ENCODE measurements at regions not wholly inside any gene's neighbourhood (a gene's known extent, or its start where the extent isn't known, plus 50 kb on each side); places are given as distances from the start of the nearest gene placed in this dataset.
"Not testable (repeated sequence)": the region's sequence is repeated elsewhere in the genome, so short reads cannot be mapped to it uniquely, and the experiment has no call there.

DNA sequence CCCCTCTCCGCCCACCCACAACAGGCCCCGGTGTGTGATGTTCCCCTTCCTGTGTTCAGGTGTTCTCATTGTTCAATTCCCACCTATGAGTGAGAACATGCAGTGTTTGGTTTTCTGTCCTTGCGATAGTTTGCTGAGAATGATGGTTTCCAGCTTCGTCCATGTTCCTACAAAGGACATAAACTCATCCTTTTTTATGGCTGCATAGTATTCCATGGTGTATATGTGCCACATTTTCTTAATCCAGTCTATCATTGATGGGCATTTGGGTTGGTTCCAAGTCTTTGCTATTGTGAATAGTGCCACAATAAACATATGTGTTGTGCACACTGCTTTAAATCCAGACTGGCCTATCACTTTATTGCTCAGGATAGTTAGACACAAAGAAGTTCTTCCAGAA lies 309.1 kb downstream of the MTX2 start:
- not testable (repeated sequence) for DNase-seq

DNA sequence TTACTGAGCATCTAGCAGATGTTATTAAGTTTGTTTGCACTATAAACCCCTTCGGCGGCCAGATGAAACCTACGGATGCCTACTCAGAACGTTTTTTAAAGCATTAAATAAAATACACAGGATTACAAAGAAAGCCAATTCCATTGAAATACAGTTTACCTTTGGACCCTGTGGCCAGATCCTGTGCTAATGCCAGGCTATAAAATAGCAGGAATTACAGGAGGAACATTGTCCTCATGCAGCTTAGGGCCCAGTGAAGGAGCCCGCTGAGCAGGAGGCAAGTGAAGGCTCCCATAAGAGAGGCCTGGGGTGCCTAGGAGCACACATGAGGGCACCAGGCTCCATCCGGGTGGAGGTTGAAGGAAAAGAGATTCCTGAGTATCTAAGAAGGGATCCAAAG lies 310.4 kb downstream of the MTX2 start:
- DNase-seq = no peak

DNA sequence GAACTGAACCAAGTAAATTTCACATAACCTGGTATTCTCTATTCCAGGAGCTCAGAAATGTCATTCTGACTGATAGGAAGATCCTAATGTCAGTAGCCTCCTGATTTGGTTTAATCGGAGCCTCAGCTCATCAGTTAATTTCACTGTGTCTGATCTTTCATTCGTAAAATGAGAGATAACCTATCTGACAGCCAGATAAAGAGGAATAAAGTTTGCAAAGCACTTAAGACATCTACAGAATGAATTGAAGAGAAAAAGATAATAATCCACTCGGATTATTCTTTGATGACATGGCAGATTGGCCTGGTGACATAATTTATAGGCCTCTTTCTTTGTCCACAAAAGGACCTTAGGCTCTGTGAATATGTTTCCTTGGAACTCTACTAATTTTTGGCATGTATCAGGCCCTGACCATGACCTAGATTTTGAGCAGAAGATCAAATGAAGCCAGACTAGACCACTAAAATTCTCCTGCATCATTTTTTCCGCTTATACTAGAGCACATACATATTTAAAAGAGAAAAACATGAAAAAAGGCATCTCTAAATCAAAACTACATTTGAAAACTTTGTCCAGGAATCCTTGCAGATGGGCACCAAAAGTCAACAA lies 312.4 kb downstream of the MTX2 start:
- DNase-seq = no peak

DNA sequence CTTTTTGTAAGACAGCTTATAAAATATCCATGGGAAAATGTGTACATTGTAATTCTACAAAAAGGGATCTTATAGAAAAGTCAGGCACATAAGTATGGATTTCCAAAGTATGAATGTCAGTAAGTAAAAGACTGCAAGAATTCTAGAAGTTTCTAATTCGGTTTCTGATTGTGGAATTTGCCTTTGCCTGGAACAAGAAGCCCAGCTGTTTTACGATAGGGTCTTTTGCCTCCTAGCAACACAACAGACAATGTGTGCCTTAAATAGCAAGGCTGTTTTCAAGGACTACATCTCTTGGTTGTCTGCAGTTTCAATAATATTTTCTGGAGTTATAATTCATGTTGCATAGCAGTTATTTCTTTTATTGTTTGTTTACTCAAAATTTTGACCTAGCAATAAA lies 312.9 kb downstream of the MTX2 start:
- no peak for DNase-seq

DNA sequence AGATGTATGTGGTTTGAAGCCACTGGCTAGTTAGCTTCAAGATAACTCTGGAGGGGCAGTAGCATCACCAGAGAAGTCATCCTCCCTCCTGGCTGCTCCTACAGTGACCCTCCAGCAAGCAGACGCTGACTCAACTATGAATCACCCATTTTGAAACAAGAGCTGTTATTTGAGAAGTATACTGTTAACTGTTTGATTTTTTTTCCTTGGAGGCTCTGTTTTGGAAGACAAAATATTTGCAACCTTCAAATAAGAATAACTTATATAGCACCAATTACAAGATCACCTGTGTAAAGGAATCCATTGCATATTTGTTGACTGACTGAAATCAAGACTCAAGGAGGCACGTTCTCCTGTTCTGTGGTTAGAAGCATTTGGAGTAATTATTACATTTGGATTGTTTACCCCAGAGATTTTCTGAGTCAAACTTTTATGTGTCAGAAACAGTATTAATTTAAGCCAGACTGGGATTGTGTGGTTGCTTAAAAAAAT lies 313.8 kb downstream of the MTX2 start:
- DNase-seq = no peak

DNA sequence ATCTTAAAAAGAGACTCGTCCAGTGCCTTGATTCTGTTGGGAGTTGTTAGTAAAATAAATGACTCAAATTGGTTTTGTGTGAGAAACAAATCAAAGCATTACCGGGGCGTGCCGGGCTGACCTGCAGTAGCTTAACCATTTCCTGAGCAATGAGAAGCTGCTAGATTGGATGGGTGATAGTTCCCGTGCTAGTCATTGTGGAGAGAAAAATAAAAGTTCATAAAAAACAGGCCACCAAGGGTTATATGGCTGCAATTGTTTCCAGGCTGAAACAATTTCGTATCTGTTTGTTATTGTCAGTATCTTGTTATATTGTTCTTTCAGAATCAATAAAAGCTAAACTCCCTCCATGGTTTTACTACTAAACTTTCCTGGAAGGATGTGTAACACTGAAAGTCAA lies 314.4 kb downstream of the MTX2 start:
- DNase-seq = no peak

DNA sequence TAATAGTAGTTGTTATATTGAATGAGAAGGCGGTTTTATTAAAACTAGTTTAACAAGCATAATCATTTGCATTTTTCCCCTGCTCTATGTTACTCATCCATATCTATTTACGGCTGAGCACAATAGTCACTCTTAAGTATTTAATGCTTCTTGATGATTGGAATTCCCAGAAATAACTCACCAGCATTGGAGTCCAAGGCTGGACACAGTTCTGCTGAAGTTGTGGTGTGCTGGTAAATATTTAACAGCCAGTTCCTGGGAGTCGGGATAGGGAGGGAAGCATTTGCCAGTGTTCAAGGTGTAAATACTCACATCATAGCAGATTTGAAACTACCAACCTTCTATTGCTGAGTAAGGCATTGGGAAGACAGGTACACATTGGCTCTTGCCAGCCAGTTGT lies 315.1 kb downstream of the MTX2 start:
- no peak for DNase-seq

DNA sequence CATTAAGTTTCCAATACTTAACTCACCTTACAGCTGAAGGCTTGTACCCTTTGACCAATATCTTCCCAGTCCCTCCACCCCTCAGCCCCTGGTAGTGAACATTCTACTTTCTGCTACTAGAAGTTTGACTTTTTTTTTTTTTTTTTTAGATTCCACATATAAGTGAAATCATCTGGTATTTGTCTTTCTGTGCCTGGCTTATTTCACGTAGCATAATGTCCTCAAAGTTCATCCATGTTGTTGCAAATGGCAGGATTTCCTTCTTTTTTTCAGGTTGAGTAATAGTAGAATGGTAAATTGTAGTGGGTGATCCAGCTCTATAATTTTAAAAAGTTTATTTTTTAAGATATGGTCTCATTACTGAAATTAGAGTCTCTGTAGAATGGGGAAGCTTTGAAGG lies 316.0 kb downstream of the MTX2 start:
- no peak for DNase-seq

DNA sequence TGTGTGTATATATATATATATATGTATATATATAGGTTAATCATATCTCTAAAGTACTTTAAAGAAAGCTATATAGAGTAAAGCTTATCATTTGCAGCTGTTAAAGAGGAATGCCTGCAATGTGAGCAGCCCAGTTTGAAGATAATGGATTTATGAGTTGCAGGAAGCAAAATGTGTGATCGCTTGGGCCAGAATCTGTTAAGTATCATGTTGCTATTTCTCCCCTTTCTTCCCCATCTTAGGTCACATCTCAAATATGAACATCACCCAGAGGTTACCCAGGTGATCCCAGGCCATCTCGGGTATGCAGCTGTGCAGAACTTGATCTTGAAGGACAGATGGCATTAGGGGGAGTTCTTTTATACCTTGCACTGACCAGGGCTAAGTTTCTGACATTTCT lies 316.5 kb downstream of the MTX2 start:
- DNase-seq = peak; percentile 43

DNA sequence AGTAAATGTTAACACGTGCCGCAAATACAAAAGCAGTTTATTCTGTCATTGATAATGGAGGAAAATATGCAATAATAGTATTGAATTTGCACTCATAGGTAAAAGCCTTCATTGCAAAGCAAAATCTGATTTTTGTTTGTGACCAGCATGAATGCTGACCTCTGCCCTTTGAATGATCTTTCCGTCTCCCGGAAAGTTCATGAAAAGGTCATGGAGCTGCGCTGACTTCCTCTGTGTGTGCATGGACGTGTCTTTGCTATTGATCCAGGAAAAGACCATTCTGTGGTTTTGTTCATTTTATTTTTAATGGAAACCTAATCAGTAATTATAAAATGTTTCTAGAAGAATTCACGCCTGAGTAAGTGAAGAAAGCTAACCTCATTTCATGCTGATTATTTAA lies 320.0 kb downstream of the MTX2 start:
- peak; percentile 33 for DNase-seq

DNA sequence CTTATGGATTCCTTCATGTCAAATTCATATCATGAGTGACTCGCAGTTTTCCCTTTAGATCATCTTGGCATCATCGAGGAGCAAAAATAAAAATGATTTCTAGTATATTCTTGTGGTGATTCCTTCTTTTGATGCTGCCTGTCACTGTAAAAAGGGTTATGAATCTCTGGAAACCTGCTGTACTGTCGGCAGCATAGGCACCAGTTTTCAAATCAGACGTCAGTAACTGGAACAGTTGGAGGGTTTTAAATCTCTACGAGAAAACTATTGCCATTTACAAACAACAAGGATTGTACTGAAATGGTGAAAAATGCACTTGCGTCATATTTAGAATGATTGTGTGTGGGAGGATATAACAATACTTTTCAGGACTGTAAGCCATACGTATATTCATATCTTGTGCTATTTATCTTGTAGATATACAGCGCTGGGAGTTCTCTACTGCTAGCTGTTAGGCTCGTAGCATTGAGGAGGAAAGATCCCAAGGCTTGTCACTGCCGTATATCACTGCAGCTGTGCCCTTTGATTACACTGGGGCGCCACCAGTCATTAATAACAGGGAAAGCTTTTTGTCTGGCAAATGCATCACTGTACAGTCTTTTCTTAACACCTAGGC lies 320.7 kb downstream of the MTX2 start:
- peak; percentile 45 for DNase-seq

DNA sequence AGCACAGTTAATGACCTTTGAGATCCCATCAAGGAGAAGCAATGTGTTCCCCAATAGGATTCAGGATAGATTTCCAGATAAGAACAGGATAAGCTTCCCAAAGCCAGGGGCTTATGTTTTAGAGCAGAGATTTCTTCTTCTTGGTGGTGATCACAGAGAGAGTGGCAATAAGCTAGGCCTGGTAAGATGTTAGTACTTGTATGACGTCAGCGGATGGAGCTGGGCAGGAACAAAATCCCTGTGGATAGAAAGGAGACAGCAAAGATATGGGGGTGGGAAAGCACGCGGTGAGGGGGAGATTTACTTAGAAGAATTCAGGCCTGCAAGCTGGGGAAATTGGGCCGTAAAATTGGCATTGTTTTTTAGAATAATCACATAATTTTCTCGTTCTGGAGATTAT lies 323.0 kb downstream of the MTX2 start:
- DNase-seq = no peak

DNA sequence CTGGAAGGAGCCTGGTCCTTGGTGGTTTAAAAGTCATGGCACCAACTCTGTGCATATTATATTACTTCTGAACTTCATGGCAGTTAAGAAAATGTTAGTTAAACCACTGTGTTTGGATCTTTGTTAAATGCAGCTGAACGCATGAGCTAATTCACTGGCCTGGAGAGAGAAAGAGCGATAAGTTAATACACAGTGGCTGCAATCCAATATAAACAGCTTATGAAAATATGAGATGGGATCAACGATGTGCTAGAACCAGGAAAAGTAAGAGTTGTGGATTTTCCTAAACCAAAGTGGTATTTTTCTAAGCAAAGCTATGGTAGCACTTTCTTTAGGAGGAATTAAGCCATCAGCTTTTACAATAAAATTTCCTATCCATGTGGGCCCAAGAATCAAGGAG lies 326.7 kb downstream of the MTX2 start:
- no peak for DNase-seq

DNA sequence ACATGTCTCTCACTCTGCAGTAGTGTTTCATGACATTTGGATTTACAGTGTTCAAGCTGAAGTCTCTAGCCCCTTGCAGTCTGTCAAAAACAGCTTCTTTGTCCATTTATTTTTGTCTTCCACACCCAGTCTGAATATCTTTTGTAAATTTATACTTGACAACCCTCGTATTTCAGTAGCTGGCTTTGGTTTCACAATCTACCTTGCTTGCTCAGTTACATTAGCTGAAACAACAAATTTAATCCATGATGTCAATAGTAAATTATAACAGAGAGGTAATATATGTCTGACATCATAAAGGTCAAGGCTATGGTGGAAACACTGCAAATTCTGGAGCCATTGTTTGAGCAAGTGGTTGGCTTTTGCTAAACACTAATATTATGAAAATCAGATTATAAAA lies 328.7 kb downstream of the MTX2 start:
- DNase-seq = no peak

DNA sequence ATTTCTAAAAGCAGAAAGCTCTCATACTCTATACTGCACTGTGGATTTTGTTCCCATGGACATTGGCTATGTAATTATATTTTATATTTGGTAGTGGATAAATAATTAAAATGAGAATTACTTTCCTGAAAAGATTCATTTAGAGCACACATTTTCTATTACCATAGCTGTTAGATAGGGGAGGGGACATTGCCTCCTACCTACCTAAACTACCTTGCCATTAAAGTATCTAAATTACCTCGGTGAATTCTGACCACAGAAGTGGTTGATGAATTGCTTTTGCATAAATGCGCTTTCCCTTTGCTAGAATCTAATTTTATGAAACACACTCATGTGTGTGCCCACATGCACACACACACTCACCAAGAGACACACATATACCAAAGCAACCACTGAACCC lies 329.1 kb downstream of the MTX2 start:
- no peak for DNase-seq

DNA sequence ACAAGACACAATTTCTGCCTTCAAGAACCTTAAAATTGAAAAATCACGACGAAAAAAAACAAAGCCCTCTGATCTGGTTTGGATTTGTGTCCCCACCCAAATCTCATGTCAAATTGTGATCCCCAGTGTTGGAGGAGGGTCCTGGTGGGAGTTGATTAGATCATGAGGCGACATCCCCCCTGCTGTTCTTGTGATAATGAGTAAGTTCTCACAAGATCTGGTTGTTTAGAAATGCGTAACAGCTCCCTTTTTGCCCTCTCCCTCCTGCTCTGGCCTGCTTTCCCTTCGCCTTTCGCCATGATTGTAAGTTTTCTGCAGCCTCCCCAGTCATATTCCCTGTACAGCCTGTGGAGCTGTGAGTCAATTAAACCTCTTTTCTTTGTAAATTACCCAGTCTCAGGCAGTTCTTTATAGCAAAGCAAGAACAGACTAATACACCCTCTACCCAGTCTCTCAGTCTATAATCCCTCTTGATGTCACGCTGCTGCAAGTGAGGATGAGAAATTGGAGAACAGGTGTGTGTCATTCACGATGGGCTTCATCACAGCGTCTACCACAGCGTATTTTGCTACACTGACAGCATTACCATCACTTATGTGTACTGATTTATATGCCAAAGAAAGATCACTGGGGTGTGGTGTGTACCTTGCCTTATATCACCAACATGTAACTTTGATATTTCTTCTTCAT lies 330.7 kb downstream of the MTX2 start:
- no peak for DNase-seq

DNA sequence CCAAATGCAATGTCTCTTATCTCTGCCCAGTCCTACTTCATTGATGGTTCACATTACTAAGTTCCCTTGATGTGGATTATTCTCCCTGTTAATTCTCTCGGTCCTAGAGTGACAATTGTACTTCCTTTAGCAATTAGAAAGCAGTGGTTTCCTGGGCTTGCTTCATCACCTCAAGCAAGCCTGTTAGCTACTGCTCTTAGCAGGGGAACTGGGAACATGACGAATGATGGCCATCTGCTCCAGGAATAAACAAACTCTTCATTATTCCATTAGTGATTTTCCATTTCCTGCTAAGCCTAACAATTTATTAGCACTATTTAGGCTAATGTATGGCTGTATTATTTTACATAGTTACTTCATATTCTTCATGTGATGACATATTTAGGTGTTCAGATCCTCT lies 331.8 kb downstream of the MTX2 start:
- no peak for DNase-seq

DNA sequence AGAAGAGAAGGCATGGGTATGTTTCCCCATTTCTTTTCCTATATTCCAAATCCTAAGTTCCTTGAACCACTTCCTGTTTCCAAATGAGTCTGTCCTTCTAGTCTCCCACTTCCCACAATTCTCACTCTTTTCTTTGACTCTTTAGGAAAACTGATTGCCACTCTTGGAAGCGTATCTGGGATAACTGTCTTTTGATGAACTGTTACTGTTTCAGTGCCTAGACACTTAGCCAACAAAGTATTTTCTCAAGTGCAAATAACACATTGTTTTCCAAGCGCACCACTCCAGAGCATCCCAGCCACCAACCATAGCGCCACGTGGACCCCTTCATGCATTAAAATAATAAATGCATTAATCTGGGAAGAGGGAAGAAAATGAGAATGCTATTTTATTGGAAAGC lies 342.8 kb downstream of the MTX2 start:
- DNase-seq = no peak

DNA sequence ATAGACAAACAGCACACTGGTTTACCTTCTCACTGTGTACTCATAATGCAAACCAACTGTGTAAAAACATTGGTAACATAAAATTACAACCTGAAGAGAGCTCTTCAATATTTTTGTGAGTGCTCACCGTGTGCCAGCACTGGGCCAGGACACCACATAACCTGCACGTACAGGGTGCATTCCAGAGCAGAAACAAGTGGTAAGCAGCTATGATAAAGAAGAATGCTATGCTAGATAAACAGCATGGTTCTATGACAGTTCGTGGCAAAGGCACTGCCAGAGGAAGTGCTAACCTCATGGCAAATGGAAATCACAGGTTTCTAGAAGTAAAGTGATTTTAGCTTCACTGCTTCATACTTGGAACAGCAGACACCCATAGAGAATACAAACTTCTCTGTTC lies 343.5 kb downstream of the MTX2 start:
- DNase-seq = no peak

DNA sequence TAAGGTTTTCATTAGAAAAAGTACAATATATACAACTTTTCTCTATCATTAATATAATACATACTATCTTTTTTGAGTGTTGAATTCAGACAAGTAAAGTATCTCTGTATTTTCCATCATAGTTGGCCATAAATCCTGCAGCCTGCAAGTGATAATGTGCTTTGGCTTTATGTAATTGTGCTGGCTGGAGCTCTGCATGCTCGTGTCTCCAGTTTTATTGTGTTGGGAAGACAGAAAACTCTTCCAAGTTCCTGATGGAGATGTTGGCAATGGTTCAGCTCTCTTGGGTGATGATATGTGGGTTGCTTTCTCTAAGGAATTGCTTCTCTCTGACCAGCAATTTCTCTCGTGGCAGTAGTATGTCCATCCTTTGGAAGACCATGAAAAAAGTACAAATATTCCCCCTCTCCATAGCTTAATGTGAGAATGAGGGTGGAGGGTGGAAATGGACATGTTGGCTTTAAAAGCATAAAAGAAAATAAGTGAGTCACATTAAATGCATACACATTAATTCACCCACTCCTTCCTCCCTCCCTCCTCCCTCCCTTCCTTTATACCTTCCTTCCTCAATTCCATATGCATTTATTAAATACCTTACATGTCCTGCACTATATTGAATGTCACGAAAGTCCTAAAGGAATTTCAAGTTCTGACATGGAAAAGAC lies 344.2 kb downstream of the MTX2 start:
- DNase-seq = no peak

DNA sequence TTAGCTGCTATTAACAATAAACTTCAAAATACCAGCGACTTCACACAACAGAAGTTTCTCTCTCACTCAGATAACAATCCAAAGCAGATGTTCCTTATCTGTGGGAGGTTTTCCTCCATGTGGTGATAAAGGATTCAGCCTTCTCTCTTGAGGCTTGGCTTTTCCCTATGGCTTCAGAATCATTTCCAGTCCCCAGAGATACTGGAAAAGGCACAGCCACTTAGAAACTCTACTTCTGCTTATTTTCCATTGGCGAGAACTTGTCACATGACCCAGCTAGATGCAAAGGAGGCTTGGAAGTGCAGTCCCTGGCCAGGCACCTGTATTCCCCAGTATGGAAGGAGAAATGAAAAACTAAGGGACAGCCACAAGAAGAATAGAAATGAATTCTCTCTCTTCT lies 344.8 kb downstream of the MTX2 start:
- no peak for DNase-seq

DNA sequence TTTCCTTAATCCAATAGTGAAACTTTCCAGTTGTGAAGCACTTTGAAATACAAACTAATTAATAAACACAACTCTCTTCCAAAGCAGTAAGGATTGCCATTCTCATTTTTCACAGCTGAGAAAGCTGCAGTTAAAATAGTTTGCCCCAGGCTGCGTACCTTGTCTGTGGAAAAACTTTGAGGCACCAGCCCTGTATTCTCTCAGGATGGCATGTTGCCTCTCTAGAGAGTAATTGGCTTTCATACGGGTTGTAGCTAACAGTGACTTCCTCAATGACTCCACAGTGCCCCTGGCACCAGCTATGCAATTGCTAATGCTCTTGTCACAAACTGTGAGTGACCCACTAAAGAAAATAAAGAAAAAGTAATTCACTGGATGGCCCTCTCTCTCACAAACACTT lies 345.7 kb downstream of the MTX2 start:
- DNase-seq = no peak

DNA sequence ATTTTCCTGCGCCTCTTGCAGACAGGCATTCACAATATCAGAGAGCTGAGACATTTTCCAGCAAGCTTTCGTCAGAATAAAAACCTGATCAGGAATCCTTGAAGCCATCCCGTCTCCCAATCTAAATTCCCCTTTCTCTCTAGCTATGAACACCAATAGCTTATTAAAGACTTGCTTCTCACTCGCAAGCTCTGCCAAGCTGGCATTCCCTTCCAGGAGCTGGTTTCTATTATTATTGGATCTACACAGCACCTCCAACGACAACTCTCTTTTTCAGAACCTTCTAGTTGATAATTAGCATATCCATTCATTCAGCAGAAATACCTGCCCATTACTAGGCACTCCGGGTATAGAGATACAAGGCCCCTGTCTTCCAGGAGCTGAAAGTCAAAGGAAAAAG lies 350.3 kb downstream of the MTX2 start:
- DNase-seq = no peak

DNA sequence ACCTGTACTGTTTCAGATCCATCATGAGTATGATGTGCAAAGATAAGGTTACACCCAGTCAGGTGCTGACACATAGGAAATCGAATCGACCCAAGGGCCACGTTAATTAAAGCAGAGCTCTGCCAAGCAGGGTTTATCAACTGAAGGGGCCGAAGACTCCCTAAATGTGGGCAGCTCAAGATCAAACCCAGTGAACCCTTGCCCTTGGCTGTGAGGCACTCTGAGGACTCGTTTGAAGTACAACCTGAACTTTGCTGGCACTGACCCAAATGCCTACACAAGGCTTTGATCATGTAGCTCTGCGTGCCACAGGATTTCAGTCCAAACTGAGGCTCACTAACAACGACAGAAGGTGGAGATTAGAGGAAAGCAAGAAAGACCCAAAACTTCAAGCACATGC lies 352.1 kb downstream of the MTX2 start:
- DNase-seq = no peak
